Osteoblast (primary cell): ENCODE measurements at regions not wholly inside any gene's neighbourhood (a gene's known extent, or its start where the extent isn't known, plus 50 kb on each side); places are given as distances from the start of the nearest gene placed in this dataset.

Source experiments
- DNase-seq: peaks from one replicate; pipeline ENCODE4 v3.0.0; 2011; ENCODE audit warnings: low spot score, mixed read lengths; ENCODE audit not compliant: insufficient read length; ENCODE audit errors: missing footprints
- H2AFZ ChIP-seq: 2 replicates; pipeline ENCODE4 v1.6.0; 2011; ENCODE audit warnings: mild to moderate bottlenecking, low read length
- H3K27ac ChIP-seq: 2 replicates; pipeline ENCODE4 v1.5.1; 2011; ENCODE audit warnings: mild to moderate bottlenecking, low read depth, low read length, moderate library complexity
- H3K27me3 ChIP-seq: 2 replicates; pipeline ENCODE4 v1.6.0; 2012; ENCODE audit warnings: mild to moderate bottlenecking, control low read depth, inconsistent platforms, low read length, moderate library complexity; ENCODE audit not compliant: insufficient read depth
- H3K36me3 ChIP-seq: 2 replicates; pipeline ENCODE4 v1.5.1; 2011; ENCODE audit warnings: mild to moderate bottlenecking, low read length, control low read depth, moderate library complexity; ENCODE audit not compliant: insufficient read depth
- H3K4me1 ChIP-seq: 2 replicates; pipeline ENCODE4 v1.5.1; 2011; ENCODE audit warnings: mild to moderate bottlenecking, low read length, control low read depth, moderate library complexity; ENCODE audit not compliant: insufficient read depth
- H3K4me2 ChIP-seq: 2 replicates; pipeline ENCODE4 v1.6.0; 2011; ENCODE audit warnings: mild to moderate bottlenecking, low read length; ENCODE audit not compliant: insufficient read depth
- H3K4me3 ChIP-seq: fragments of 200-600 bp; sonication (generic); 3 replicates; pipeline ENCODE4 v1.5.1; 2012; ENCODE audit warnings: mild to moderate bottlenecking, low read length, inconsistent platforms; ENCODE audit not compliant: insufficient read depth
- H3K79me2 ChIP-seq: 2 replicates; pipeline ENCODE4 v1.6.0; 2012; ENCODE audit warnings: mild to moderate bottlenecking, low read length, control low read depth, inconsistent platforms; ENCODE audit not compliant: insufficient read depth
- H3K9me3 ChIP-seq: 2 replicates; pipeline ENCODE4 v1.5.1; 2011; ENCODE audit warnings: low read depth, low read length, control low read depth
- H4K20me1 ChIP-seq: 2 replicates; pipeline ENCODE4 v1.6.0; 2012; ENCODE audit warnings: mild to moderate bottlenecking, low read length, control low read depth; ENCODE audit not compliant: insufficient read depth
- CTCF ChIP-seq: IDR thresholded peaks from 2 replicates; pipeline ENCODE4 v1.5.1; 2011; ENCODE audit warnings: mild to moderate bottlenecking, low read depth, low read length, moderate library complexity; ENCODE audit errors: extremely low read depth

GRCh38 chr20:11849976-11850670 lies 67.6 kb upstream of the BTBD3 start:
- Histone ChIP-seq H3K4me1 (peaks cover 42% of the 10 kb centered on the region), H2AFZ (no peak overlapping the region), H4K20me1 (no peaks in the 10 kb centered on the region), H3K4me2 (peak overlapping the region; percentile 48), H3K27ac (peak overlapping the region; percentile 25), H3K4me3 (no peak overlapping the region), H3K79me2 (no peaks in the 10 kb centered on the region), H3K27me3 (no peaks in the 10 kb centered on the region), H3K36me3 (no peaks in the 10 kb centered on the region), H3K9me3 (no peaks in the 10 kb centered on the region)
- no peak for DNase-seq
- no peak for TF ChIP-seq CTCF

- H3K9me3 ChIP-seq = no peaks in the 10 kb centered on the region
- DNase-seq = no peak
- no peak overlapping the region for H3K4me2 ChIP-seq
- H4K20me1 ChIP-seq = no peaks in the 10 kb centered on the region
- no peak for TF ChIP-seq CTCF
- H2AFZ ChIP-seq = no peak overlapping the region
- no peak overlapping the region for H3K27ac ChIP-seq
- H3K36me3 ChIP-seq = no peaks in the 10 kb centered on the region
- H3K27me3 ChIP-seq = no peaks in the 10 kb centered on the region
- peaks cover 35% of the 10 kb centered on the region for H3K4me1 ChIP-seq
- no peak overlapping the region for H3K4me3 ChIP-seq
- H3K79me2 ChIP-seq = no peaks in the 10 kb centered on the region
Measured at GRCh38 chr20:11850901-11851300, 66.8 kb upstream of the BTBD3 start.

GRCh38 chr20:11851646-11852045 lies 66.0 kb upstream of the BTBD3 start:
- no peaks in the 10 kb centered on the region for H3K9me3 ChIP-seq
- H4K20me1 ChIP-seq = no peaks in the 10 kb centered on the region
- H3K4me1 ChIP-seq = peaks cover 35% of the 10 kb centered on the region
- no peaks in the 10 kb centered on the region for H3K79me2 ChIP-seq
- TF ChIP-seq CTCF = no peak
- no peaks in the 10 kb centered on the region for H3K36me3 ChIP-seq
- H3K27ac ChIP-seq = no peak overlapping the region
- H2AFZ ChIP-seq = no peak overlapping the region
- no peaks in the 10 kb centered on the region for H3K27me3 ChIP-seq
- H3K4me2 ChIP-seq = no peak overlapping the region
- DNase-seq = no peak
- H3K4me3 ChIP-seq = no peak overlapping the region

- Histone ChIP-seq H3K27me3 (no peaks in the 10 kb centered on the region), H3K9me3 (no peaks in the 10 kb centered on the region), H2AFZ (no peak overlapping the region), H4K20me1 (no peaks in the 10 kb centered on the region), H3K4me3 (no peak overlapping the region), H3K4me1 (peaks cover 35% of the 10 kb centered on the region), H3K4me2 (no peak overlapping the region), H3K27ac (no peak overlapping the region), H3K79me2 (no peaks in the 10 kb centered on the region), H3K36me3 (no peaks in the 10 kb centered on the region)
- no peak for TF ChIP-seq CTCF
- DNase-seq = no peak
Measured at GRCh38 chr20:11852189-11852588, 65.5 kb upstream of the BTBD3 start.
